ENCODE measurements at regions not wholly inside any gene's neighbourhood (a gene's known extent, or its start where the extent isn't known, plus 50 kb on each side); places are given as distances from the start of the nearest gene placed in this dataset.
"Not testable (repeated sequence)": the region's sequence is repeated elsewhere in the genome, so short reads cannot be mapped to it uniquely, and the experiment has no call there.

DNA sequence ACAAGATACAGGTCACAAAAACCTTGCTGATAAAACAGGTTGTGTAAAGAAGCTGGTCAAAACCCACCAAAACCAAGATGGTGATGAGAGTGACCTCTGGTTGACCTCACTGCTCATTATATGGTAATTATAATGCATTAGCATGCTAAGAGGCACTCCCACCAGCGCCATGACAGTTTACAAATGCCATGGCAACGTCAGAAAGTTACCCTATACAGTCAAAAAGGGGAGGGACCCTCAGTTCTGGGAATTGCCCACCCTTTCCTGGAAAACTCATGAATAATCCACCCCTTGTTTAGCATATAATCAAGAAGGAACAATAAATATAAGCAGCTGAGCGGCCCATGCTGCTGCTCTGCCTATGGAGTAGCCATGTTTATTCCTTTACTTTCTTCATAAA, 434.1 kb downstream of the ZNF536 start:
- DNase-seq = no peak

DNA sequence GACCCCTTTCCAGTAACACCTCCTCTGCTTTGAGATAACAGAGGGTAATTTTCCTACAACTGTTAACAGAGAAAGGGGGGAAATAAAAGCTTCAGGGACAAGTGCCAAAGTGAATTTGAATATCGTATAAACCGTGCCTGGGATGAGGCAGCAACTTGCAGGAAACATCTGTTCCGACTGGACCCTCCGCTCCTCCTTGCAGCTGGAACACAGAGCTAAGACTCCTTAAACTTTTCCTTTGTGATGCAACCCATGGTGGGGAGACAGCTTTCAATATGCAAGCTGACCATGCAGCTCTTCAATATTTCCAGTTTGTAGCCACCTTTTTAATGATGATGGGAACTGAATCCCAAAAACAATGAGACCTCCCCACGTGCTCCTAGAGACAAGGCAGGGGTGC, 432.6 kb downstream of the ZNF536 start:
- no peak for DNase-seq

DNA sequence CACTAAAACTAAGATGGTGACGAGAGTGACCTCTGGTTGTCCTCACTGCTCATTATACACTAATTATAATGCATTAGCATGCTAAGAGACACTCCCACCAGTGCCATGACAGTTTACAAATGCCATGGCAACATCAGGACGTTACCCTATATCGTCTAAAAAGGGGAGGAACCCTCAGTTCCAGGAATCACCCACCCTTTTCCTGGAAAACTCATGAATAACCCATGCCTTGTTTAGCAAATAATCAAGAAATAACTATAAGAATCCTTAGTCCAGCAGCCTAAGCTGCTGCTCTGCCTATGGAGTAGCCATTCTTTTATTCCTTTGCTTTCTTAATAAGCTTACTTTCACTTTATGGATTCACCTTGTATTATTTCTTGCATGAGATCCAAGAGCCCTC, 432.1 kb downstream of the ZNF536 start:
- DNase-seq = not testable (repeated sequence)

DNA sequence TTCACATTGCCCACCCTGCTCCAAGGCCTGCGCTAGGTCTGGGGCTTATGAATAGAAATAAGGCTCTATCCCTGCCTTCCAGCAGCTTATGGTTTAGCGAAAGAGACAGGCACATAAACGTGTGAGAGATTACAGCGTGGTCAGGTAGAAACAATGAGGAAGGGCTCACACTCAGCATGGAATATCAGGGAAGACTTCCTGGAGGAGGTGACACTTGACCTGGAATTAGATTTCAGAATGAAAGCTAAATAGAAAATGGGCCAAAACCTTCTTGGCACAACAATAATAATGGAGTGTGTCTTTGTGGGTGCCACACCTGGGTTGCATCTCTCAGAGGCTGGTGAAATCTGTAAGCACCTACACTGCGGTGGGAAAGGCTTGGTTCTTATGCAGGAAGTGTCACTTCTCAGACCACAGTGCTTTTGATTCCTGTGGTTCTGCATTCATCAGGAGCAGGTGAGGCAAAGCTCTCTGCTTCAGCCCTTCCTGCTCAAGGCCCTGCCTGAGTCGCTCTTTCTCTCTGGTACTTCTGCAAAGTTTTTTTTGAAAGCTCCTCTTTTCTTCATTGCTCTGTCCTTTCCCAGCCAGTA, 430.3 kb downstream of the ZNF536 start:
- DNase-seq = no peak

DNA sequence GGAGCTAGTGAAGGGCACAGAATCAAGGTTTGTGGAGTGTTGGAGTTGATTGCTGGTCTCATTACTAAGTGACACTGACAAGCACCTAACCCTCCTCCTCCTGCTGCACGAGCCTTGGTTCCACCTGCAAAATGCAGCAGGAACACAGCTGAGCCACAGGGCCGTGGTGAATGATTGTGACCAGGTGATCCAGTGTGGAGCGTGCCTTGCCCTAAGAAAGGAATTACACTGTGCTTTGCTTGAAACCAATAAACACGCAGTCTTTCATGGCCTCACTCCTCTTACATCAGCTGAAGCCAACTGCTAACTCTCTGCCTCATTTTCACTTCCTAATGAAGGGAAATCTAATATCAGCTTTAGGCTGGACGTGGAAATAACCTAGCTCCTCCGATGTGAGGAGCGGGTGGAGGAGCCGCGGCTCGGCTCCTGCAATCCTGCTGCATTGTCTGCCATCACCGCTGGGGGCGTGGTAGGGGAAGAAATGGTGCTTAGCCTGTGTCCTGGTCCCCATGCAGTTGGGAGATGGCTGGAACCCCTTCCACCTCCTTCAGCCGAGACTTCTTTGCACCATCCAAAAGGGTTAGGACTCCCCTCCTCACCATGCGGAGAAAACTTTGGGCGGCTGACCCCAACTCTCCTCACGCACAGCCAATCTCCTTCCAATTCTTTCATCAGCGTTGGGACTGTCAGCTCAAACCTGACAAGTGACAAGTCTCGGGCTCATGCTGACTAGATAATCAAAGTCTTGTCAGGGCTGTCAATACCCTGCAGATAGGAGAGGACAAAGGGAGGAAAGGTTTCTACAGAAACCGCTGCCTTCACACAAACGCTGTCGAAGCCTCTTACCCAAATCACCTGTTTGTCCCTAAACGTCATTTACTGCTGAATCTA, 427.9 kb downstream of the ZNF536 start:
- peak; percentile 33 for DNase-seq

DNA sequence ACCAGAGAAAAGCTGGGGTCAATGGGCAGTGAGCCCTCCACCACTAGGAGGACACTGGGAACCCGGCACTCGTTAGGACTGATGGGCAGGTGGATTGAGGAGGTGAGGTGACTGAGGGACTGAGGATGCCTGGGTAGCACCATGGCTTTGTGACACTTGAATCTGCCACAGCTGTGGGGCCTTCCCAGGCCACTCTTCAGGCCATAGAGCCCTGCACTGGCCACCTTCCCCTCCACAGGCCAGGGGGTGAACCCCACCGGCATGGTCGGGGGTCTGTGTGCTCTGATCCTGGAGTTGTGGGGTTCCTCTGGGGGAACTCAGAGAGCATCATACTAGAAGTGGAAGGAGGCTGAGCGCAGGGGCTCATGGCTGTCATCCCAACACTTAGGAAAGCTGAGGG, 423.5 kb downstream of the ZNF536 start:
- DNase-seq = no peak

DNA sequence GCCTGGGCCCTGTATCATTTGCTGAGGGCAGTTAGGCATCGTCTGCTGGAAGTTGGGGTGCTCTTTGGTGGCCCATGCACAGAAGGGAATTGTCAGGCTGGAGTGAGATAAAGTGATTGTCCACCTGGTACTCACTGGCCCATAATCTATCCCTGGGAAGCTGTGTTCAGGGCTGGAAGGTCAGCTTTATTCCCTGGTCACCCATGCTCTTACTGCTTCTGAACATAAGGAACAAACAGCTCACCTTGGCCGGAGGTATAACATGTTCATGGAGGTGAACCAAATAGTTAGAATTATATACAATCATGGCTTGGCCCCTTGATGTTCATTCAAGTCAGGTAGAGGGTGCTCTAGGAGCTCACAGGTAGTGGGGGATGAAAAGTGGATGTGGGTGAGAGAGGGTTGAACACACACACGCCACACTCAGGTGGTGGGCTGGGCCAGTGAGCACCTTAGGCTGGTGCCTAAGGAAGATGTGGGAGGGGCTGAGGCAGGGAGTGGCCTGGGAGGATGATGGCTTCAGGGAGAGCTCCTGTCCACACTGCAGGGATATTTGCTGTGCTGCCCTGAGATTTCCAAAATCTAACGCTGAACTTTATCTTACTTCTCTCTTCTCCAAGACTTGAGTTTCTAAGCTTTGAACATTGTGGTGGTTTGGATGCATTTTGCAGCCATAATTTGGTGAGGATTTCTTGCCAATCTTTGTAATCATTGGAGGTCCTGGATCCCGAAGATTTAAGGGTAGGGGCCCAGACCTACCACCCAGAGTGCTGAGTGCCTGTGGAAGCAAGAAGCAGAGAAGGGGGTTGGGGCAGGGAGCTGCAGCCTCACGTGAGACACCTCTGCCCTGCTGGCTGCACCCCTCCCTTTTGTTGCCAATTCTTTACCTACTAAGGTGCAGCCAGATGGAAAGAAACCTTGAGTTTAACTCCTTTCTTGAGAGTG, 420.6 kb downstream of the ZNF536 start:
- DNase-seq = no peak

DNA sequence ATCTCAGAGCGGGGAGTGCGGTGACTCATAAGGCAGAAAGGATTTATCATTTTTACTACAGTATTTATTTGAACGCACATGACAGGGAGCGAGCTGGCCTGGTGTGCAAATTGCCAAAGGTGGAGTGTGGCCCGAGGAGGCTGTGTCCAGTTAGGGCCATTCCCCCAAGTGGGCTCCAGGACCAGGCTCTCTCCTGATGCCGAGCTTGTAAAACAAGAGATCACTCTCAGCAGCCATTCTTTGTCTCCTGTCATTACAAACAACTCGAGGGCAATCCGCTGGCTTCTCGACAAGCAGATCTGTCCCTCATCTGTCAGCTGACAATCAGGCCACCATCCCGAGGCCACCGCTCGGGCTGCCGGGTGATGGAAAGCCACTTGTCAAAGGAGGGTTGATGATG, 418.9 kb downstream of the ZNF536 start:
- no peak for DNase-seq

DNA sequence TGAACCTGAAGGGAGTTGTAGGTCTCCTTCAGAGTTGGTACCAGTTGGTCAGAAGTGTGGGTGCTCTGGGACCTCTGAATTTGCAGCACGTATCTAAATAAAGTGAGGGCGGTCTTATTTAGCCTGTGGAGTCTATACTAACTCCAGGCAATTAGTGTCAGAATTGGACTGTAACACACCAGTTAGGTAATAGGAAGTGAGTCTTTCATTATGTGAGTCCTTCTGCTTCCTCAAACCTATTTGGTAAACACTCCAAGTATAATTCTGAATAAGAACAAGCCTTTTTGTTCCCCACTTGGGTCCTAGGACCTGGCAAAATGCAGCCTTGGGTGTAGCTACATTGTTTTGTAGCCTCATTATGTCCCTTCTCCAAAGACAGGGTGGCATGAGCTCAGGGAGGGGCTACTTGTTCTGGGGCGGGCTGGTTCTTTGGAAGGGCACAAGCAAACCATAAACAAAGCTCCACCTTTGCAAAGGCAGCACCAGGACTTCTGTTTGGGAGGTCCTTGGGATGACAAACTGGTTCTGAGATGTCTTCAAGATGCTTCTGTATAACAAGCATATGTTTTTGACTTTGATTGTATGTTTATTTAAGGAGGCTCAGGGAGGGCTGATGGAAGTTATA, 418.0 kb downstream of the ZNF536 start:
- no peak for DNase-seq

DNA sequence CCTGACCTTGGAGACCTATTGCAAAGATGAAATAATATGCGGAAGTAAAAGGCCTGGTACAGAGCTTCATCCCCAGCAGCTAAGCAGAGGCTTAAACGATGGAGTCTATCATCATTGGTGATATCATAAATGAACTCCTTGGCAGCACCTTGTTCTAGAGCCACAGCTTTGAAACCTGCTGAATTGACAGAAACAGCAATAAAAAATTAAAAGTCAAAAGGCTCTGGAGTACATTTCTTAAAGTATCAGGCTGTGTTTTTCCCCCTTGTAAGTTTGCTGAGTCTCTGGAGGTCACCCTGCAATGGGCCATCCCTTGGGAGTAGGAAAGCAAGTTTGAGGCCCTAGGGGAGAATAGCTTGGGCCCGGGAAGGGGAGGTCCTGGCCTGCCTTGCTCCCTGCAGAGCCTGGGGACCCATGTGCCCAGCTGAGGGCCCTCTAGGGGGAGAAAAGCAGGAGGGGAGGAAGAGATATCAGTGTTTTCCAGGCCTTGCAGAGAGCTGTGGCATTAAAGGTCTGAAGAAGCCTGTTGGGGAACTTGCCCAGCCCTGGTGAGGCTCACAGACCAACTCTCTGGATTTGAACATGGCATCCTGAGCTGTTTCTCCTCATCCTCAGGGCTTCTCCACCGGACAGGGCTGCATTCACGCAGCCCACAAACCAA, 416.1 kb downstream of the ZNF536 start:
- DNase-seq = no peak

DNA sequence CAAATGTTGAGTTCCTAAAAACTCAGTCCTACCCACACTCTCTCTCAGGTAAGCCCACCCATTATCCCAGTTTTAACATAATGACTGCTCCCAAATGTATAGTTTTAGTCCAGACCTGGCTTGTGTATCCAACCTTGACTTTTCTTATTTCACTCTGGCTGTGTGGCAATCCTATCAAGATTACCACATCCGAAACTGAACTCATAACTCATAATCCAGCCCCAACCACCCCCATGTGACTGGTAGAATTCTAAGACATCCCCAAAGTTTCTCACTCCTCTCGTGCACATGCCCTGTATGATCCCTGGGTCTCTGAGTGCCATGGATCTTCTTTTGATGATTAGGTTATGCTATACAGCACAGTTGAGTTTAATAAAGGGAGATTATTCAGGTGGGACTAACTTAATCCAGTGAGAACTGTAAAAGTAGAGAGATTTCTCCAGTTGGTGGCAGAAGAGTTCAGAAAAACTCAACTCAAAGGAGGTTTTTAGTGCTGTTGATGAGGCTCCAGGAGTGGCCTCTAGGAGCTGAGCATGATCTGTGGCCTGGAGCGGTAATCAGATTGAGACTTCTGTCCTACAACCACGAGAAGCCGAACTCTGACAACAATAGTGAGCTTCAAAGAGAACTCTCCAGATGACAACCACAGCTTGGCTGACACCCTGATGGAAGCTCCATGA, 413.4 kb downstream of the ZNF536 start:
- no peak for DNase-seq

DNA sequence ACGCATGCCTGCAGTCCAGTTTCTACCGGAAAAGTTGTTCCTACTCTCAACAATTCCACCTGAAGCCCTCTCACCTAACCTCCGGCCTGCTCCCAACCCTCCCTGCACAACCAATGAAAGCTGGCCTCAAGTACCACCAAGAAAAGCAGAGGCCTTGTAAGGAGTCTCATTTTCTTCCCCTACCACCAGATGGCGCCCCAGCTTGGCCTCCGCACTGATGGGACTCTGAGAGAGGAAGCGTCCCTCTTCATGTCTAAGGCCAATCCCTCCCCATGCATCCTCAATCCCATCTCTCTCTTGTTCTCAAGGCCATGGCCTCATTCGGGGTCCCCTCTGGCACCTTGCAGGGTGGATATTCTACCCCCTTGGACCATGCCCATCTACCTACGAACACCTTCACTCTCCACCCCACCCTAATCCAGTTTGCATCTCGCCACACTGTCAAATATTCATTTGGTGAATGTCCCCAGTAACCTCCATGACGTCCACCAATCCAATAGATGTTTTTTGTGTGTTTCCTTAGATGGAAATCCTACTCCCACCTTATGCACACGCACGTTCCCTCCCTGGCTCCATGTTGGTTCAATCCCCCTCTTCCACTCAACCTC, 412.8 kb downstream of the ZNF536 start:
- peak; percentile 38 for DNase-seq

DNA sequence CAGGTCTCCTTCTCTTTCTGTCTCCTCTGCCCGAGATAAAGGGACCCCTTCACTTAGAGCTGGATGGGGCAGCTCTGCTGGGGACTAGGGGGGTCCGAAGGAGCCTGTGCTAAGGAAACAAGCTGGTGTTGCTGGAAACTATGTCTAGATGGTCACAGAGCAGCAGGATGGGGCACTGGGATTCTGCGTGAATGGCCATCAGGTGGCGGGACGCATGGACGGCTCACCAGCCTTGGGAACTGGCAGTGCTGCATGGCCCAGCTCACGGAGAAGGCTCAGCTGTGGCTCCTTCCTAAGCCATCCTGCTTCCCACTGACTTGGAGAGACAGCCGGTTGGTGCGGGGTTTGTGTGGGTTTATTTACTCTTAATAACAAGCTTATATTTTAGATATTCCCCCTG, 411.8 kb downstream of the ZNF536 start:
- no peak for DNase-seq

DNA sequence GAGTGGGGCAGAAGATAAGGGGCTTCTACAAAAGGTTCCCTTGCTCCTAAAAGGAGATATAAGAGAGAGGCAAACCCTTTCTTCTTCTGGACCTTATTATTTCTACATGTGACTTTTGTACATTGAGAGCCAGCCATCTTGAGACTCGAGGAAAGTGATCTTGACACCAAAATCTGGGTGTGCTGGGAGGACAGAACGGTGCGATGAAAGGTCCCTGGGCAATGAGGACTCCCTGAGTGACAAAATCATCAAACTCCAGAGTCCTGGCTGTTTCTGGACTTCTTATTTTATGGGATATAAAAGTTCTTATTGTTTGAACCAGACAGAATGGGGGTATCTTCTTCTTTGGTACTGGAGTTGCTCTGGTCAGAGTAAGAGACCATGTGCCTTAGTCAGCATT, 411.0 kb downstream of the ZNF536 start:
- DNase-seq = no peak

DNA sequence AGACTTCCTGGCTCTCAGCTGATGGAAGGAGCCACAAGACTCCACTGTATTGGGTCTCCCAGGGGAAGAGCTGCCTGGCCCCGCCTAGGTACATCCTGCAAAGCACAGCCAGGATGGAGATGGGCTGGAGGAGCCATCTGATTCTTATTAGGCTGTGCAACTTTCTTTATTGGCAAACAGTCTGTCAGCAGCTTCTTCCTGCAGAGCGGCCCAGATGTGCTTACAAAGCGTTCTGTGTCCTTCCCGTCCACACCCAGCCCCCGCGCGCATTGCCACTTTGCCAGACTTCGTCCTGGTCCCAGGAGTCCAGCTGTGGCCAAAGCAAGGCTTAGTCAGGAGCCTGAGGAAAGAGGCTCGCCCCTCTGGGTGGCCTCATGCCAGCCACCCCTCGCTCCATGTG, 409.3 kb downstream of the ZNF536 start:
- DNase-seq = no peak

DNA sequence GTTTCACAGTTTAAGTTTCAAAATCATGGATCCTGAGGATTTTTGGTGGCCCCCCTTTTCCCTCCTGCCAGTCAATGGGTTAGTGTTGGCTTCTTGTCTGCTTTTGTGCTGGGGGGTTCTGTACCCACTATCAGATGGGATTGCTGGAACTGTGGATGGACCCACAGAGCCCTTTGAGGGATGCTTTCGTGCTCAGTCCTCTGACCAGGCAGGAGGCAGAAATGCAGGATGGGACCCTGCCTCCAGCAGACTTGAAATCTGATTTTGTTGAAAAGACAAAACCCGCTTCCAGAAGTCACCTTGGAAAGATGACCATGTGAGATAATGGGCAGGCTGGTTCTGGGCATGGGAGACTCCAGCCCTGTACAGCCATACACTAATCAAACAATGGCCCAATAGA, 408.9 kb downstream of the ZNF536 start:
- DNase-seq = no peak

DNA sequence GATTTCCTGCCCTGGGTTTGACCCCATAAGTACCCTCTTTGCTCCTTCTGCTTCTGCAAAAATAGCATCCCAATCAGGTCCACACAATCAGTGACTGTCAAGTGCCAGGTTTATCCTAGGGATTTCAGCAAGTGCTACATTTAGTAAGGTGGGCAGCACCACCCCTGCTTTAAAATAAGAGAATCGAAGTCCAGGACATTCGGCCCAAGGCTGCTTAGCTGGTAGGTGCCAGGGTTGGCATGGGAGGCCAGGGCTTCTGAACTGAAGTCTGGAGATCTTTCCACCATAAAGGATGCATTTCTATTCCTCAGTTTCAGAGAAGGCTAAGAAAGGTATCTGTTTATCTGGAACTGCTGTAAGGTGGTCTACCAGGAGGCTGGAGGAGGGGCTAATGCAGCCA, 408.3 kb downstream of the ZNF536 start:
- no peak for DNase-seq

DNA sequence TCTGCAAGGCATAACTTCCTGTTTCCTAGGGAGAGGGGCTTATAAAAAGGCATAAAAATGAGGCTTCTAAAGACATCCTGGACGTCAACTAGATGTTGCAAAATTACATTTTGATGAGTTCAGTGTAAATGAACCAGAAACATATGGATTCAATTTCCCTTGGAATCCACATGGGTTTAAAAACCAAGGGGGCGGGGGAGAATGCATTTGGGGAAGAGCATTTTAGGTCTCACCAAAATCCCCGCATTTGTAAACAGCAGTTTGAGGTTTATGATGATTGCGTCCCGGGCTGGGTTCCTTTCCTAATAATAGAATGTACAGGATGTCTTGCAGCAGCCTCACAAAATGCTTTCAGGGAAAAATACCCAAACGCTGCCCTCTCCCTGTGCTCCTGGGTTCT, 407.8 kb downstream of the ZNF536 start:
- no peak for DNase-seq

DNA sequence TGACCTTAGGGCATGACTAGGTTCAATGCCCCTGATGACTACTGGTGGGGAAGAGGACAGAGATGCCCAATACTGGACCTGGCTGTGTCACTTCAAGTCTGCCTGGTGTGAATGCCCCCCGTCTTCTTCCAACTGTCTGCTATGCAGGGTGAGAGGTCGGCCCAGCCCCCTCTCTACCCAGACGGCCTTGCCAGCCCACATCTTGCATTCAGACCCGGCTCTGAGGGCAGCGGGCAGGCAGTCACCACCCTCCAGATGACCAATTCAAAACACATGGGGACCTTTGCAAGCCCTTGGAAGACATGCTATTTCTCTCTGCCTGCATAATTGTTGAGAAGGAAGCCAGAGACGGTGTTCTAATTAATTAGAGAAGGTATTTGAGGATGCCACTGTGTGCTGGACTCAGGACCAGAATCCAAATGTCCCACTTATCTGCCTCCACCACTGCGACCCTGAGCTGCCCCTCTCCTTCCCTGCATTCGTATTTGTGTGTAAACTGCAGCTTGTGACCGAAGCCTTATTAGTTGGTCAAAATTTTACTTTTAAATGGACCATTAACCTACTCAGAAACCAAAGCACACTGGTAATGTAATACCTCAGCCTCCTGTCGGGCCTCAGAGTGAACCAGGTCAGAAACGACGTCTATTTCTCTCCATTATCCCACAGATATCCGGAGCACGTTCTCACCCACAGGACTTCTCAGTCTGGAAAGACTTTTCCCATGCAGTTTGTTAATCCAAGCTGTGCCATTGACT, 407.0 kb downstream of the ZNF536 start:
- no peak for DNase-seq

DNA sequence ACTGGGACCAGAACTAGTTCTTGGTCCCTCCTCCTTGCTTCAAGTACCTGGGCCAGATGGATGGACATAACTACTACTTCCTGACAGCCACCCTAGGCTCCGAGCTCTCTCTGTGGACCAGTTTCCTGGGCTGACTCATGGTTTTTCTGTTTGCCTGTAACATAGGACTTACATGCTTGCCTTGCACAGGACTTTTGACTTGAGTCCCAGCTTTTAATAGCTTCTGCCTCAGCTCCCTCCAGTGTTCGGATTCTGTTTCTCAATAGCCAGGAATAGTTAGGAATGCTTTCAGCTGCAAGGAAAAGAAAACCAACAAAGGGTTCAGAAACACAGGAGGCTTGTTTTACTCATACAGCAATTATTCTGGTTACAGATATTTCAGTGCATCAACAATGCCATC, 405.9 kb downstream of the ZNF536 start:
- DNase-seq = no peak

DNA sequence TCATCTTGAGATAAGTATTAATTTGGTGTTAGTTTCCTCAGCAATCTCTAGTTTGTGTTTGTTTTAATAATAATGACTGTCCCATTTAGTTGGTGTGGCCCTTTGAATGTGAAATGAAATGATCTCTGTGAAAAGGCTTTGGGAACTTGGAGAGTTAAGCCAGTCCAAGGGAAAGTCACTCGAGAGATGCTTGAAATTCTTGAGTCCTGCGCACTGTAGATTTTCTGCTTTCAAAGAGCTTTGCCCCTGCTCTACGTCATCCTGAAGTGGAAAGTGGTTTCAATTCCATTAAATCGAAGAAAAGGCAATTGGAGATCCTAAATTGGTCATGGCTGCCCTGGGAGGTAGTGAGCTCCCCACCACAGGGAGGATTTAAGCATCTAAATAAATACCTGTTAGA, 403.8 kb downstream of the ZNF536 start:
- DNase-seq = no peak
